ENCODE measurements at regions not wholly inside any gene's neighbourhood (a gene's known extent, or its start where the extent isn't known, plus 50 kb on each side); places are given as distances from the start of the nearest gene placed in this dataset.
"Not testable (repeated sequence)": the region's sequence is repeated elsewhere in the genome, so short reads cannot be mapped to it uniquely, and the experiment has no call there.

- Histone ChIP-seq H3F3A (ENCODE audit: control insufficient read depth, insufficient read depth) (no peaks in the 10 kb centered on the region), H3K36me3 (ENCODE audit: control insufficient read depth, low read length) (no peaks in the 10 kb centered on the region), H3K9me2 (replicated peaks; ENCODE audit: control insufficient read depth, low read length) (no peaks in the 10 kb centered on the region), H3K4me1 (ENCODE audit: control insufficient read depth, low read length) (no peaks in the 10 kb centered on the region), H4K20me1 (ENCODE audit: control insufficient read depth, insufficient read depth, low read depth, low read length) (no peaks in the 10 kb centered on the region), H3K4me3 (ENCODE audit: low read length) (no peak overlapping the region), H3K79me2 (ENCODE audit: control insufficient read depth, low read length) (no peaks in the 10 kb centered on the region), H3K27ac (ENCODE audit: low read depth, low read length) (no peak overlapping the region), H3K9me3 (ENCODE audit: control insufficient read depth, insufficient read depth, low read length) (no peaks in the 10 kb centered on the region), H3K4me2 (ENCODE audit: low read length) (no peak overlapping the region), H3K27me3 (ENCODE audit: control insufficient read depth, low read length) (no peaks in the 10 kb centered on the region)
- no peak for TF ChIP-seq CTCF (IDR thresholded peaks at IDR 0.05; ENCODE audit: low read depth, low read length, poor library complexity, severe bottlenecking)
- TF ChIP-seq EZH2phosphoT487 (IDR thresholded peaks at IDR 0.05; ENCODE audit: borderline replicate concordance, low read length): no peak
Measured at GRCh38 chr7:131934452-131934851, 378.0 kb upstream of the PODXL start.

GRCh38 chr7:131933751-131934289 lies 377.4 kb upstream of the PODXL start:
- Histone ChIP-seq H3K4me2 (ENCODE audit: low read length) (no peak overlapping the region), H3F3A (ENCODE audit: control insufficient read depth, insufficient read depth) (no peaks in the 10 kb centered on the region), H3K9me3 (ENCODE audit: control insufficient read depth, insufficient read depth, low read length) (no peaks in the 10 kb centered on the region), H3K36me3 (ENCODE audit: control insufficient read depth, low read length) (no peaks in the 10 kb centered on the region), H3K79me2 (ENCODE audit: control insufficient read depth, low read length) (no peaks in the 10 kb centered on the region), H4K20me1 (ENCODE audit: control insufficient read depth, insufficient read depth, low read depth, low read length) (no peaks in the 10 kb centered on the region), H3K27ac (ENCODE audit: low read depth, low read length) (no peak overlapping the region), H3K4me1 (ENCODE audit: control insufficient read depth, low read length) (no peaks in the 10 kb centered on the region), H3K4me3 (ENCODE audit: low read length) (no peak overlapping the region), H3K9me2 (replicated peaks; ENCODE audit: control insufficient read depth, low read length) (no peaks in the 10 kb centered on the region), H3K27me3 (ENCODE audit: control insufficient read depth, low read length) (no peaks in the 10 kb centered on the region)
- TF ChIP-seq CTCF (IDR thresholded peaks at IDR 0.05; ENCODE audit: low read depth, low read length, poor library complexity, severe bottlenecking): no peak
- TF ChIP-seq EZH2phosphoT487 (IDR thresholded peaks at IDR 0.05; ENCODE audit: borderline replicate concordance, low read length): no peak

GRCh38 chr7:131933219-131933618 lies 376.8 kb upstream of the PODXL start:
- H4K20me1 ChIP-seq (ENCODE audit: control insufficient read depth, insufficient read depth, low read depth, low read length); H3F3A ChIP-seq (ENCODE audit: control insufficient read depth, insufficient read depth); H3K9me2 ChIP-seq (replicated peaks; ENCODE audit: control insufficient read depth, low read length); H3K9me3 ChIP-seq (ENCODE audit: control insufficient read depth, insufficient read depth, low read length); H3K4me1 ChIP-seq (ENCODE audit: control insufficient read depth, low read length); H3K4me2 ChIP-seq (ENCODE audit: low read length); H3K79me2 ChIP-seq (ENCODE audit: control insufficient read depth, low read length); H3K27ac ChIP-seq (ENCODE audit: low read depth, low read length); H3K36me3 ChIP-seq (ENCODE audit: control insufficient read depth, low read length); H3K27me3 ChIP-seq (ENCODE audit: control insufficient read depth, low read length); H3K4me3 ChIP-seq (ENCODE audit: low read length): not testable (repeated sequence)

GRCh38 chr7:131932271-131932670 lies 375.8 kb upstream of the PODXL start:
- H3K27ac ChIP-seq (ENCODE audit: low read depth, low read length): no peak overlapping the region
- no peaks in the 10 kb centered on the region for H3K27me3 ChIP-seq (ENCODE audit: control insufficient read depth, low read length)
- H3K9me2 ChIP-seq (replicated peaks; ENCODE audit: control insufficient read depth, low read length): no peaks in the 10 kb centered on the region
- H3K79me2 ChIP-seq (ENCODE audit: control insufficient read depth, low read length): no peaks in the 10 kb centered on the region
- no peaks in the 10 kb centered on the region for H3K9me3 ChIP-seq (ENCODE audit: control insufficient read depth, insufficient read depth, low read length)
- H4K20me1 ChIP-seq (ENCODE audit: control insufficient read depth, insufficient read depth, low read depth, low read length): no peaks in the 10 kb centered on the region
- H3K36me3 ChIP-seq (ENCODE audit: control insufficient read depth, low read length): no peaks in the 10 kb centered on the region
- no peak for TF ChIP-seq EZH2phosphoT487 (IDR thresholded peaks at IDR 0.05; ENCODE audit: borderline replicate concordance, low read length)
- TF ChIP-seq CTCF (IDR thresholded peaks at IDR 0.05; ENCODE audit: low read depth, low read length, poor library complexity, severe bottlenecking): no peak
- no peak overlapping the region for H3K4me3 ChIP-seq (ENCODE audit: low read length)
- no peaks in the 10 kb centered on the region for H3F3A ChIP-seq (ENCODE audit: control insufficient read depth, insufficient read depth)
- no peak overlapping the region for H3K4me2 ChIP-seq (ENCODE audit: low read length)
- no peaks in the 10 kb centered on the region for H3K4me1 ChIP-seq (ENCODE audit: control insufficient read depth, low read length)
